PFSK-1 (cell line): ENCODE measurements at regions not wholly inside any gene's neighbourhood (a gene's known extent, or its start where the extent isn't known, plus 50 kb on each side); places are given as distances from the start of the nearest gene placed in this dataset.

Experiments
- FOXP2 ChIP-seq: optimal IDR thresholded peaks from 2 replicates; pipeline ENCODE3; 2011; ENCODE audit warnings: borderline replicate concordance, control low read depth, inconsistent platforms; ENCODE audit not compliant: insufficient read depth; ENCODE audit errors: extremely low read length, extremely low read depth
- POLR2AphosphoS5 ChIP-seq: IDR thresholded peaks from 2 replicates; pipeline ENCODE4 v1.6.1; 2012; ENCODE audit warnings: low read depth, mild to moderate bottlenecking, control low read depth, low read length, moderate library complexity
- SIN3A ChIP-seq: IDR thresholded peaks from 2 replicates; pipeline ENCODE4 v1.6.1; 2012; ENCODE audit warnings: mild to moderate bottlenecking, low read length, moderate library complexity, borderline replicate concordance; ENCODE audit not compliant: insufficient read depth
- TAF1 ChIP-seq: IDR thresholded peaks from 2 replicates; pipeline ENCODE4 v1.6.1; 2012; ENCODE audit warnings: low read length, control low read depth, borderline replicate concordance; ENCODE audit not compliant: insufficient read depth
- TF ChIP-seq, protein P1 (sequence below), 2 experiments: IDR thresholded peaks; 2 replicates each; pipeline versions ENCODE4 v1.6.1 to v1.8.0; 2011 to 2012; ENCODE audit warnings: low read depth in 2 of 2, low read length in 2 of 2, control low read depth in 1 of 2, inconsistent platforms in 1 of 2, mild to moderate bottlenecking in 1 of 2, moderate library complexity in 1 of 2; ENCODE audit not compliant: insufficient read depth in 1 of 2

DNA sequence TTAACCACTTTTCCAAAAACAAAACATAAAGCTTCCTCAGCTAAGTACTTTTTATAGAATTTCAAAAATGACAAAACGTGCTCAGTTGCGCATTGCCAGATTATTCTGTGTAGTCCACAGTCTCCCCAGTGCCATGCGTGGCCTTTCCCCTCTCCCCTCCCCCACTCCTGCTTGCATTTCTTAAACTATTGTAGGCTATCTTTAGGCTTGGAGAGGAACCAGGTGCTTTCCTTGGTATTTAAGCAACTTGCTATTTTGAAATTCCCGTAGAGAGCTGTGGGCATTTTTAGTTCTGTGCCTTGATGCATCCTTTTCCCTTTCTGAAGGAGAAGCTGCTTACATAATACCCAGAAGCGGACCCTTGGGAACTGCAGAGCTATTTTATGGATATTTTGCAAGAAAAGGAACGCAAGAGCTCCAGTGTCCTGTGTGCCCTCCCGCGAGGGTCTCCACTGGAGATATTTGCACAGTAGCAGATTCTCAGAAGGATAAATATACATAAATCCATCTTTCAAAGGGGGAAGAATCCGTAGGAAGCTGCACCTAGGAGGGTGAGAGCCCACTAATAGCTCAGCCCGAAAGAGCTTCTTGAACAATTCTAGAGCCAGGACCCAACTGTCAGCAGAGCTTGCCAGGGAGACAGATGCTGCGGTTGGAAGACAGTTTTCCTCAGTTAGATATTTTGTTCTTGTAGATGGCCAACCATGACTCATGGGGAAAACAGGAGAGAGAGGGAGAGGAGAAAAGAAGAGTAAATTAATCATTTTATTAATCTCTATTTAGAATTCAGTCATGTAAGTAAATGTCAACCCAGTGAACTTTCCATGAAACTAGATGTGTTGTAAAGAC lies 1298.3 kb upstream of the WWC1 start:
- TF ChIP-seq FOXP2 (no peak), POLR2AphosphoS5 (no peak), SIN3A (no peak), TAF1 (no peak)
- TF ChIP-seq, protein P1, sequence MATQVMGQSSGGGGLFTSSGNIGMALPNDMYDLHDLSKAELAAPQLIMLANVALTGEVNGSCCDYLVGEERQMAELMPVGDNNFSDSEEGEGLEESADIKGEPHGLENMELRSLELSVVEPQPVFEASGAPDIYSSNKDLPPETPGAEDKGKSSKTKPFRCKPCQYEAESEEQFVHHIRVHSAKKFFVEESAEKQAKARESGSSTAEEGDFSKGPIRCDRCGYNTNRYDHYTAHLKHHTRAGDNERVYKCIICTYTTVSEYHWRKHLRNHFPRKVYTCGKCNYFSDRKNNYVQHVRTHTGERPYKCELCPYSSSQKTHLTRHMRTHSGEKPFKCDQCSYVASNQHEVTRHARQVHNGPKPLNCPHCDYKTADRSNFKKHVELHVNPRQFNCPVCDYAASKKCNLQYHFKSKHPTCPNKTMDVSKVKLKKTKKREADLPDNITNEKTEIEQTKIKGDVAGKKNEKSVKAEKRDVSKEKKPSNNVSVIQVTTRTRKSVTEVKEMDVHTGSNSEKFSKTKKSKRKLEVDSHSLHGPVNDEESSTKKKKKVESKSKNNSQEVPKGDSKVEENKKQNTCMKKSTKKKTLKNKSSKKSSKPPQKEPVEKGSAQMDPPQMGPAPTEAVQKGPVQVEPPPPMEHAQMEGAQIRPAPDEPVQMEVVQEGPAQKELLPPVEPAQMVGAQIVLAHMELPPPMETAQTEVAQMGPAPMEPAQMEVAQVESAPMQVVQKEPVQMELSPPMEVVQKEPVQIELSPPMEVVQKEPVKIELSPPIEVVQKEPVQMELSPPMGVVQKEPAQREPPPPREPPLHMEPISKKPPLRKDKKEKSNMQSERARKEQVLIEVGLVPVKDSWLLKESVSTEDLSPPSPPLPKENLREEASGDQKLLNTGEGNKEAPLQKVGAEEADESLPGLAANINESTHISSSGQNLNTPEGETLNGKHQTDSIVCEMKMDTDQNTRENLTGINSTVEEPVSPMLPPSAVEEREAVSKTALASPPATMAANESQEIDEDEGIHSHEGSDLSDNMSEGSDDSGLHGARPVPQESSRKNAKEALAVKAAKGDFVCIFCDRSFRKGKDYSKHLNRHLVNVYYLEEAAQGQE (IDR thresholded peaks at IDR 0.05; ENCODE audit: insufficient read depth in 1 of 2, low read depth in 2 of 2, low read length in 2 of 2) = no peak

DNA sequence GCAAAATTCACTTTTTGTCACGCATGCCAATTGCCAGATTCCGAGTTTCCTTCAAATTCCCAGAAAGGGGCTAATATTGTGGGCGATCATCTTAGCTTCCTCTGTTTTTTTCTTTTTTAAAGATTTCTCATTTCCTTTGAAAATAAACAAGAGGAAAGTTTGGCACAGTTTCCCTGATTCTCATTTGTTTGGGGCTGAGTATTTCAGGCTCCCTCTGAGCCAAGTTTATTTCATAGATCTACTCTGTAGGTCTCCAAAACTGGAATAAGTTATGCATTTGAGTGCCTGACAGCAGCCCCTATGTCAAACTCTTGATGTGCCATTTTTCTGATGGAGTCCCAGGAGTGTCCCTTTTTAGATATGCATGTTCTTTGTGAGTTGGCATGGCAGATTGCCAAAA lies 1297.2 kb upstream of the WWC1 start:
- TF ChIP-seq POLR2AphosphoS5 (no peak), TAF1 (no peak), SIN3A (no peak), FOXP2 (no peak)
- TF ChIP-seq, protein P1 (IDR thresholded peaks at IDR 0.05; ENCODE audit: insufficient read depth in 1 of 2, low read depth in 2 of 2, low read length in 2 of 2) = no peak

- TF ChIP-seq, protein P1 (IDR thresholded peaks at IDR 0.05; ENCODE audit: insufficient read depth in 1 of 2, low read depth in 2 of 2, low read length in 2 of 2) = no peak
- TF ChIP-seq TAF1 (no peak), FOXP2 (no peak), SIN3A (no peak), POLR2AphosphoS5 (no peak)
These were observed 1290.2 kb upstream of the WWC1 start for GRCh38 chr5:167001246-167001645.

GRCh38 chr5:167008705-167009104 lies 1282.7 kb upstream of the WWC1 start:
- TF ChIP-seq, protein P1 (IDR thresholded peaks at IDR 0.05; ENCODE audit: insufficient read depth in 1 of 2, low read depth in 2 of 2, low read length in 2 of 2) = no peak
- no peak for TF ChIP-seq FOXP2
- TF ChIP-seq SIN3A = no peak
- no peak for TF ChIP-seq TAF1
- no peak for TF ChIP-seq POLR2AphosphoS5

- TF ChIP-seq FOXP2 = no peak
- no peak for TF ChIP-seq SIN3A
- TF ChIP-seq, protein P1 (IDR thresholded peaks at IDR 0.05; ENCODE audit: insufficient read depth in 1 of 2, low read depth in 2 of 2, low read length in 2 of 2) = no peak
- TF ChIP-seq TAF1 = no peak
- no peak for TF ChIP-seq POLR2AphosphoS5
These were observed 1280.2 kb upstream of the WWC1 start for GRCh38 chr5:167011196-167011595.
